ENCODE measurements at regions not wholly inside any gene's neighbourhood (a gene's known extent, or its start where the extent isn't known, plus 50 kb on each side); places are given as distances from the start of the nearest gene placed in this dataset.
"Not testable (repeated sequence)": the region's sequence is repeated elsewhere in the genome, so short reads cannot be mapped to it uniquely, and the experiment has no call there.

DNA sequence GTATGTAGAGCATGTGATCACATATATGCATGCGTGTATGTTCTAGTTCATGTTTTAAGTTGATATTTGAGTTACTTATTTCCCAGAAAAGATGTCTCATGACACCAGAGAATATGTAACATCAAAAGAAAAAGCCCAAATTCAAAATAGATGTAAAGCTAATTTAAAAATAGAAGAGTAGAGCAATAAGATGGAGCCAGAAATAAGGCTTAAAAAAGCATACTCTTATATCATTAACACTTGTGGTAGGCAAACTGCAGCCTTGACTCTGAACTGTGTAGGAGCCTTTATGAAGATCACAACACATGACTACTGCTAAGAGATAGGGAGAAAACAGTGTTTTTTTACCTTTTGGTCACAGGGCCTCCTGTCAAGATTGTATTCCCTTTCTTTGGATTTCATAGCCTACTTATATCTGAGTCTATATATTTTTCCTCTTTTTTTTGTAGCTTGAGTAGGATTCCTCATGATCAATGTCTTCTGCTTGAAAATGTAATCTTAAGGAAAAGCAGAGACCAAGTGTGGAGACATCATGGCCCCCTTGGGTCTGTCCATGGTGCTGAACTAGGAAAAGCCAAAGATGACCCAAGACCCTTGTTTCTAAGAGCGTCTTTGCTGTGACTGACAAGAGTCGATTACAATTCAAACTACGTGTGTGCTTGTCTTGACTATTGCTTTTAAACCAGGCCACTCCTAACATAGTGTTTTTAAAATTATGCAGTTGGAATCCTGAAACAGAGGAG lies 390.4 kb downstream of the SHISA9 start:
- no peak for DNase-seq

DNA sequence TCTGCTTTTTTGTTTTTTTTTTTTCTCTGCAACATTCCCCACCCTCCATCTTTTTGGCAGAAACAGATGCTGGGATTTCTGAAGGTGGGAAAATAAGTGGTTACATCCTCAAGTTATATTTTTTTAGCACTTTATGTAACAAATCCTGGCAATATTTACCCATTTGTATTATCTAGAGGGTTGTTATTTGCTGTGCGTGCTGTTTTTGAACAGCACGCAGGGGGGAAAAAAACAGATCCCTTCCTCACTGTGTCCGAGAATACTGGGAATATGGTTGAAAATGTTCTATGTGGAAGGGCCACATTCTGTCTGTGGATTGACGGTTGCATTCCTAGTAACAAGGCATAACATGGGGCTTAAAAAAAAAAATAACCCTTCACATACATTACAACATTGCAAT lies 394.8 kb downstream of the SHISA9 start:
- DNase-seq: no peak

DNA sequence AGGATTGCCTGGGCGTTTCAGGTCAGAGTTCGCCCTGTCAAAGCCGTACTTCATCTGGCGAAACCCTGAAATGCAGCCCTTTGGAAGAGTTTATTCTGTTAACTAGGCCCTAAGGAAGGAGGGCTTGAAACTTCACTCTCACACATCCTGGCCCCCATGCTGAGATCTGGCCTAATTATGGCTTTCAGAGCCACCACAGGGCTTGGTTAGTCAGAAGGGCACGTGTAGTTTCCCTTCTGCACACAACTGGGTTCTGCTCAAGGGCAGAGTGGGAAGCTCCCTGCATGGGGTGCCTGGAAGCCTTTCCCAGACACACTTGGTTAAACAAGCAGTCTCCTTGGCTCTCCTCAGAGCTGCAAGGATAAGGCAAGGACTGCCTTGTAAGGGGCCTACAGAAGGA lies 397.3 kb downstream of the SHISA9 start:
- DNase-seq: no peak

DNA sequence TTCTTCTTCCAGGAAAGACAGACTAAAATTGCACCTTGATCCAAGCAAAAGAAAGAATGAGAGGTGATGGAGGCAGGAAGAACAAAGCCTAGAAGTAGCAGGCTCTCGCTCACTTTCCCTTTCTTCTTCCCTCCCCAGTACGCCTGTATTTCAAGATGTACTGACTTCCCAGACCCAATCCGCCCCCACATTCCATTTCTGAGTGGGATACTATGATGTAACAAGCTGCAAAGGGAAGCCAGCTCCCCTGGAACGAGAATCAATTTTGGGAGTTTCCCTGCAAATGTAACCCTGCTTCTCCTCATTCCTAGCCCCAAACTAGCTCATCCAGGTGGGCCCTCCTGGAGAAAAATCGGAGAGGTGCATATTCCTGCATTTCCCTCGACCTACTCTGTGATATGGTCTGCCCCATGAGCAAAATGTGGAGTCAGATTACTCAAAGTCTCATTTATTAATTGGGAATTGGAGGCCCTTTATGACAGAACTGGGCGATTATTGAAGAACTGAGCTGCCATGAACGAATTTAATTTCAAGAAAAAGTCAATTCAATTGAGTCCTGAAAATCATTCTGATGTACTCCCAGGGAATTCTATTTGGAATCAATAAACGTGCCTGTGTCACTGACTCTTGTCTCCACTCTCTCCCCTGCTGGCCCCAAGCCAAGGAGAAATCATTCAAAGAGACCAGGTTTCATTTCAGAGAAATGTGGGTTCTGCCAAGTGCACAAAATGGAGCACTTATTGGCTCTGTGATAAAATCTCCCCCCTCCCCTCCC lies 398.9 kb downstream of the SHISA9 start:
- DNase-seq: peak; percentile 42

DNA sequence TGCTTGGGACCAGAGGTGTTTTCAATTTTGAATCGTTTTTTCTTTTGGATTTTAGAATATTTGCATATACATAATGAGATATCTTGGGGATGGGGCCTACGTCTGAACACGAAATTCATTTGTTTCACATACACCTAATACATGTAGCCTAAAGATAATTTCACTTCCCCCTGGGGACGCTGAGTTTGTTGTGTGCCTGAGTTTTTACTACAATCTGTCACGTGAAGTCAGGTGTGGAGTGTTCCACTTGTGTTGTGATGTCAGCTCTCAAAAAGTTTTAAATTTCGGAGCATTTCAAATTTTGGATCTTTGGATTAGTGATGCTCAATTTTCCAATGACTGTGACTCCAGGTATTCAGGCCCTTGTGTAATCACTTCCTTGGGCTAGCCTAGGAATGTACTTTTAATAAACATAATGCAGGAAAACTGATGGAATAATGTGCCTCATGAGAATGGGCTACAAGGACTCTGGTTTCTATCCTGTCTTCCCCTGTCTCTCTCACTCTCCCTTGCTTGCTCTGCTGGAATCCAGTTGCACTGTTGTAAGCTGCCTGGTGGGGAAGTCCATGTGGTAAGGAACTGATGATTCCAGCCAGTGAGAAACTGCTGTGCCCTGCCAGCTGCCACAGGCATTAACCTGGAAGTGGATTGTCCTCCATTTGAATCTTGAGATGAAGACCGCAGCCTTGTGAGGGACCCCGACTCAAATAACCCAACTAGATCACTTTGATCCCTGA lies 403.8 kb downstream of the SHISA9 start:
- no peak for DNase-seq

DNA sequence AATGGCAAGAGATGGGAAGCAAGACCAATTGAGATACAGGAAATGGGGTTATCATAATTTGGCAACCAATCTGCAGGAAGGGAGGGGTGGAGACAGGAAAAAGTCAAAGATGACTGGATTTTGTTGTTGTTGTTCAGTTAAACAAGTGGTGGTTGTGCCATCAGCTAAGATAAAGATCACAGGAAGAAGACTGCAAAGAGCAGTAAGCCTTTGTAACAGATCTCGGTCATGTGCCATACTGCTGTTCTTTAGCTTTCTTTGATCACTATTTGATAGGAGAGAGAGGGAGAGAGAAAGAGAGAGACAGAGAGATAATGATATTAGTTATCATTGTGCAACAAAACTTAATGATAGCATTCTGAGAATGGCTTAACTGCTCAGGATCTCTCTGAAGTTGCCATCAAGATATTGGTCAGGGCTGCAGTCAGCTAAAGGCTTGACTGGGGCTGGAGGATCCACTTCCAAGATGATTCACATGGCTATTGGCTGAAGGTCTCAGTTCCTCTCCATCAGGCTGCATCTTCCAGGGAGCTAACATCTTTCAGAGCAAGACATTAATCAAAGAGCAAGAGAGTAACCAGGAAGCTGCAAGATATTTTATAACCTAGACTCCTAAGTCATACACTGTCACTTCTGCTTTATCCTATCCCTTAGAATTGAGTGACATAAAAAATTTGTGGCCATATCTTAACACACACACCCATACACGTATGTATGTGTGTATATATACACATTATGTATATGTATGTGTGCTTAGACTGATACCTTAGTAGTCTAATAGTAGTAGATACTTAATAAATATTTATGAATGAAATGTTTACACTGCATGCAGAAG lies 405.0 kb downstream of the SHISA9 start:
- DNase-seq: no peak

DNA sequence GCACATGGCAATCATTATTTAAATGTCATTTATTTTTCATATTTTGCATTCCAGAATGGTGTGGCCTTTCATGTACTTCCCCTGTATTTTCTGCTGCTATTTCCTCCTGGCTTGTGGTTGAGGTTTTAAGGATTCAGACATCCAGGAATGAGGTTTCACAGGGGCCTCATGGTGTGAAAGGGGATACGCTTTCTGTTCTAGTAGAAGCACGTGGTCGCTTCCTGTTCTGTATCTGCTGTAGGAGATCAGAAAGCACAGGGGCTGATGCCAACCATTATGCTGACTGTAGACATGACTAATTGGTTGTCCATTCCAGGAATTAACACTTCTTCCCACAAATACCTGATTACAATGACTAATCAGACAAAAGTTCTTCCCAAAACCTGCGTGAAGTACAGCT lies 405.9 kb downstream of the SHISA9 start:
- DNase-seq: peak; percentile 35

DNA sequence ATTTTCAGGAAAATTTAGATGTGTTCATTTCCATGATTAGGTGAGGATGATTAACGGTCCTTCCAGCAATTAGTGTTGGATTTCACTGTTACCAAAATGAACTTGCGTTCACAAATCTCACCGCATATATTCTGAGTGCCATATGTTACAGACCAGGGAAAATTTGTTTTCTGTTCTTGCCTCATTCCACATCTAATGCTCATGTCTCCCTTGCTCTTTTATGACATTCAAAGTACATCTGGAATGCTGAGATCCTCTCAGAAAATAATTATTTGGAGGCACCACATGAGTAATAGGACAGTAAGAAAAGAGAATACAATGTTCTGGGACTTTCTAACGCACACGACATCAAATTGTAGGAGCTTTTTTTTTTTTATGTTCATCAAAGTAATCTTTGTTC lies 406.5 kb downstream of the SHISA9 start:
- DNase-seq: peak; percentile 25

DNA sequence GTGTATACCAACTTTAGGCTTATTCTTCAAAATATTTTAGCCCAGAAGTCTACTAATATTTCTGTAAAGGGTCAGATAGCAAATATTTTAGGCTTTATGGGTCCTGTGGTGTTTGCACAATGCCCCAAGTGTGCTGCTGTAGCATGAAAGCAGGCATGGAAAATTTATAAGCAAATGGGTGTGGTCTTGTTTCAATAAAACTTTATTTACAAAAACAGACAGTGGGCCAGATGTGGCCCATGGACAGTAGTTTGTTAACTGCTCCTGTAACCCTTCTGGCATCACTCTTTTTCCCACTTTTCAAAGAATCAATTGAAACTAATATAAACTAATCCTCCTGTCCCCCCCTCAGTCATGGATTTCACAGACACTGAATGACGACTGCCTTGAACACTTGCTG lies 410.7 kb downstream of the SHISA9 start:
- DNase-seq: no peak

DNA sequence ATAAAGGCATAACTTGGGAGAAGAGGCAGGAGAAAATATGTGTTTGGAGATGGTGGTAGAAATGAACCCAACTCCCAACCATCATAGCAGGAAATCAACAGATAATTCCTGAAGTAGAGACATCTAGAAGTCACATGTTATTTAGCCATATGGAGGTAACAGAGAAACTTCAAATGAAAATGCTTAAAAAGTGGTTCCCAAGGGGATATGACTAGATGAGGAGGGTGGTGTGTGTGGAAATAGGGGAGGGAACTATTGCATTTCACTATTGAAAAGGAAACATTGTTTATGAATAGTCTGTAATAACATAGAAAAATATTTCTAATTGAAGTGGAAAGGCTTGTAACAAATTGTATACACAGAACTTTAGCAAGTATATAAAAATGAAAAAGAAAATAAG lies 412.0 kb downstream of the SHISA9 start:
- peak; percentile 35 for DNase-seq

DNA sequence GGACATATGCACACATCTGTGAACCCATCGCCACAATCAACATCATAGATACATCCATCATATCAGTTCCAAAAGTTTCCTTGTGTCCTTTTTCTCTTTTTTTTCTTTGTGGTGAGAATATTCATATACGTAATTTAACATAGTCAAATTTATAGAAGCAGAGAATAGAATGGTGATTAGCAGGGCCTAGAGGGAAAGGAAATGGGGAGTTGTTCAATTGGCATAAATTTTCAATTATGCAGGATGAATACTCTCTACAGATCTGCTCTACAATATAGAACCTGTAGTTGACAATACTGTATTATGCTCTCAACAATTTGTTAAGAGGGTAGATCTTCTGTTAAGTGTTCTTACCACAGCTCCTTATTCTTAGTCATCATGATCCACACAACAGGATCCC lies 413.2 kb downstream of the SHISA9 start:
- no peak for DNase-seq

DNA sequence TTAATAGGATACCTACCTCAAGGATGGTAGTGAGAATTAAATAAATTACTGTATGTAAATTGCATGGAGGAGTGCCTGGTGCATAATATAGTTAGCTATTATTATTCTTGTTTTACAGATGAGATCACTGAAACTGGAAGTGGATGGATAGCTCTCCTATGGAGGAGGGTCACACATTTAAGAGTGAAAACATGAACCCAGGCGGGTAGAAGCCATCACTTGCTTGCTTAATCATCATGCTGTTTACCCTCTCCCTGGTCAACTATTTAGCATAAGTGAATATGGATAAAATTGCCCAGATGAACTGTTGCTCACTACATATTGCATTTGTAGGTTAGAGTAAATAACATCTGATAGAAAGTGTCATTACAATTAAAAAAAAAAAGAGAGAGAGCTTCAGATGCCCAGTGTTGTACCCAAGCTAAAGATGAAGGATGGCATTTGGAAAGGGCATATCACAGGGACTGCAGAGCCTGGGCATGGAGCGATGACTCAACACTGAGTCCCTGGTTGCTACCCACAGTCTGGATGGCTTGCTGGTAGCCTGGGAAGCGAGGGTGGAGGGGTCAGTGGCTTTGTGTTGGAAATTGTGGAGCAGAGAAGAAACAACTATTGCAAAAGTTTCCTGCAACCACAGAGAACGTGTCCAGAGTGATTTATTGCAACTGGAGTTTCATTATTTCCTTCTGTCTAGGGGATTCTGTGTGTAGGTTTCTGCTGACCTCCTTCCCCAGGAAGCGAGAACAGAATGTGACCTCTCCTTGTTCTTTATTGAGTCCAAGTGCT lies 414.4 kb downstream of the SHISA9 start:
- no peak for DNase-seq

DNA sequence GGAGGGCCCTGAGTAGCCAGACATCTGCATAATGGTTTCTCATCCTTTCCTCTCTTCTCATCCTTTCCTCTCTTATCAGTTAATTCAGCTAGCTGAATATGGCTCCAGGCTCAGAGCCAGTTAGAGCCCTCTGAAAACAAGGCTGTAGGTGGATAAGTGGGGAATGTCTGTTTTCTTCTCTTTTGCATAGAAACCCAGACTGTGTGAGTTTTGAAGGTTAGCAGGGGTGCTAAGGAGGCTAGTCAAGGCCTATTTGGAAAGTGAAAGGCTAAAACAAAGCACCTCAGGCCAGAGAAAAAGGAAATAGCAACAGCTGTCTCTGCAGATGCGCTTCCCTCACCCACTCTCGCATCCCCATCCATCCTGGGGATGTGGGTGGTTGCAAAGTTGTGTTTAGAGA lies 420.9 kb downstream of the SHISA9 start:
- DNase-seq: no peak

DNA sequence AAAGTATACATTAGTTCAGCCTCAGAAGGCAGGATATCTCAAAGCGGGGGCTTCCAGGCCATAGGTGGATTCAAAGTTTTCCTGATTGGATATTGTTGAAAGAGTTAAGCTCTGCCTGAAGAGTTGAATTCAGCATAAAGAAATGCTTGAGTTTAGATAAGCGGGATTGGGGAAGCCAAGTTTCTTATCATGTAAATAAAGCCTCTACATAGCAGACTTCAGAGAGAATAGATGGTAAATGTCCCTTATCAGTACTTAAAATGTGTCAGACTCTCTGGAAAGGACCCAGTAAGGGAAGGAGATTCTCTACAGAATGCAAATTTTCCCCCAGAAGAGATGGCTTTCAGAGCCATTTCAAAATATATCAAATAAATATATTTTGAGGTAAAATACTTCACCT lies 423.5 kb downstream of the SHISA9 start:
- no peak for DNase-seq

DNA sequence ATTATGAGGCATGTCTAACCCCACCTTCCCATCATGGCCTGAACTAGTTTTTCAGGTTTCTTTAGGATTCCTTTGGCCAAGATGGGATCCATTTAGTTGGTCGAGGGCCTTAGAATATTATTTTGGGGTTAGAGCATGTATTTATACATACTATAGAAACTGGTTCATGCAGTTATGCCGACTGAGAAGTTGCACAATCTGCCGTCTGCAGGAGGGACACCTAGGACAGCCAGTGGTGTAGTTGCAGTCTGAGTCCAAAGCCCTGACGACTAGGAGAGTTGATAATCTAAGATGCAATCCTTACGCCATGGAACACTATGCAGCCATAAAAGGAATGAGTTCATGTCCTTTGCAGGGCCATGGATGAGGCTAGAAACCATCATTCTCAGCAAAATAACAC lies 424.0 kb downstream of the SHISA9 start:
- DNase-seq: no peak

DNA sequence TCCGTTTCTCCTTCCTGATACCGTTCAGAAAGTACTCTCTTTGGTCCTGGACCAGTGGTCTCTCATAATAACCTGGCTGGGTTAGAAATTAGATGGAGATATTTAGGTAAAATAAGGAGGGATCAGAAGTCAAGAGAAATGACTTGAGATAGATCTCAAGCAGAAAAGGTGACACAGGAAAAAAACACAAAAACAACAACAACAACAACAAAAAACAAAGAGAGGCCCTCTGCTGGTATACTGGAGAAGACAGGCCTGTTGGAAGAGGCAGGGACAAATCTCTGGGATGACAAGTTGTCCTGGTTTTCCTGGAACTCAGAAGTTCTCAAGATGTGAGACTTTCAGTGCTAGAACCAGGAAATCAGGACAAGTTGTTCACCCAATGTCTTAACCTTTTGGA lies 430.5 kb downstream of the SHISA9 start:
- DNase-seq: no peak

DNA sequence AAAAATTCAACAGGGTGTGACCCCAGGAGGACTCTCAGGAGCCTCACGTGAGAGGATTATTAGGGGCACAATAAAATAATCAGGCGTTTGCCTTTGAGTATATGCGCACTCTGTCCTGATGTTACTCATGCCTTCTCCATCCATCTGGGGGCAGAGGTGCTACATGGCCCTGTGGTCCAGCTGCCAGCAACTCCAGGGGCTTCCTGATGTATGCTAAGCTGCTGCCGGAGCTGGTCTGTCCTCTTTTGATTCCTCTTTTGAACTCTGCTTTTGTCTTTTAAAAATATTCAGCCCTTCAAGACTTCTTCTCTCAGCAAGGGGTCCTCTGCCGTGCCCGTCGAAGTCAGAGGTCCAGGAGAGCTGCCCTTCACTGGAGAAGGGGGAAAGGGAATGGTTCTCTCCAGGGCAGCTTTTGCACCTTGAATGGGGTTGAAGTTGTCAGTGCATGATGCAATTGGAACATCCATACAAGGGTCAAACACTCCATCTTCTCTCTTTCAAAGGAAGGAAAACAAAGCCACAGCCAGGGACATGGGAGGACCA lies 431.4 kb downstream of the SHISA9 start:
- no peak for DNase-seq

DNA sequence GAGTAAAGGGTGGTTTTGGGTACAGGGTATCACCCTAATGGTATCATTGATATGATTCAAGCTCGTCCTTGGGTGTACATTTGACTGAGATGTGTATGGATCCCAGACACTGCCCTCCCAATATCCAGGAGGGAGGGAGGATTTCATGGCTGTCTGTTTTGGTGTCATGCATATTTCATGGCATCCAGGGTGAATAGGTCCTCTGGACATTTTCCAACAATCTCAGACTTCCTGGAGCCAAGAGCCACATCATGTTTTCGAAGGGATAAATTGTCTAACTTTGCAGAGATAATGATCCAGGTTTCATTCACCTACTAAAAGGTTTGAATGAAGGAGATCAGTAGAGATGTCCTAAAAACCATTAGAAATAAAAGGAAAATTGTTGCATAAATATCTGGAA lies 431.9 kb downstream of the SHISA9 start:
- no peak for DNase-seq

DNA sequence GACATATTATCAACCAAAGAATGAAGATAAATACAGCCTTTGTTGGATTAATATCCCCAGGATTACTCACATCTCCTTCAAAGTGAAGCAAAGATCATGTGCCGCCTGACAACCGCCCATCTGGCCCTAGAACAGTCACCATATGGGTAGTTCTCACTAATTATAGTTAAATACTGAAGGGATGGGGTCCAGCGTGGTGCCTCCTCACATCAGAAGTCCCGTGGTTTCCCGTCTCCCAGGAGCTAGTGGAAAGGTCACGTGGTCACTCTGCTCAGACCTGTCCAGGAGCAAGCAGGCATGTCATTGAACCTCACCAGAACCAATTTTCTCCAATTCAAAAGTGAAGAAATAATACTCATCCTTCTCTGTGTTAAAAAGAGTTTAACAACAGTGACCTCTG lies 434.5 kb downstream of the SHISA9 start:
- peak; percentile 59 for DNase-seq

DNA sequence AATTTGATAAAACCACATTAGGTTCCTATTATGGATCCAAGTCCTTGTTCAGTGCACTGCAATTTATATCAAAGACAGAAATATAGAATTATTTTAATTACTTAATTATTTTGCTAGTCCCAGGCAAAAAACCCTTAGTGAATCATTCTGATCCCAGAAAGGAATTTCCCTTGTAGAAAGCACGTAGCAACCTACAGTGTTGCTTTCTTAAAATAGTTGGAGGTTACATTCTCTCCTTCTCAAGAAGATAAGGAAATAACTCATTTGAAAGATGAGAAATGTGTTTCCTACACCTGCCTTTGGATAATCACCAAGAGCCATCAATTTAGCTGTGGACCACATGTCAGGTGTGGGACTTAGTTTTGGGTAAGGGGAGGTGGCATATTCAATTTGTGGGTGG lies 434.9 kb downstream of the SHISA9 start:
- DNase-seq: no peak

DNA sequence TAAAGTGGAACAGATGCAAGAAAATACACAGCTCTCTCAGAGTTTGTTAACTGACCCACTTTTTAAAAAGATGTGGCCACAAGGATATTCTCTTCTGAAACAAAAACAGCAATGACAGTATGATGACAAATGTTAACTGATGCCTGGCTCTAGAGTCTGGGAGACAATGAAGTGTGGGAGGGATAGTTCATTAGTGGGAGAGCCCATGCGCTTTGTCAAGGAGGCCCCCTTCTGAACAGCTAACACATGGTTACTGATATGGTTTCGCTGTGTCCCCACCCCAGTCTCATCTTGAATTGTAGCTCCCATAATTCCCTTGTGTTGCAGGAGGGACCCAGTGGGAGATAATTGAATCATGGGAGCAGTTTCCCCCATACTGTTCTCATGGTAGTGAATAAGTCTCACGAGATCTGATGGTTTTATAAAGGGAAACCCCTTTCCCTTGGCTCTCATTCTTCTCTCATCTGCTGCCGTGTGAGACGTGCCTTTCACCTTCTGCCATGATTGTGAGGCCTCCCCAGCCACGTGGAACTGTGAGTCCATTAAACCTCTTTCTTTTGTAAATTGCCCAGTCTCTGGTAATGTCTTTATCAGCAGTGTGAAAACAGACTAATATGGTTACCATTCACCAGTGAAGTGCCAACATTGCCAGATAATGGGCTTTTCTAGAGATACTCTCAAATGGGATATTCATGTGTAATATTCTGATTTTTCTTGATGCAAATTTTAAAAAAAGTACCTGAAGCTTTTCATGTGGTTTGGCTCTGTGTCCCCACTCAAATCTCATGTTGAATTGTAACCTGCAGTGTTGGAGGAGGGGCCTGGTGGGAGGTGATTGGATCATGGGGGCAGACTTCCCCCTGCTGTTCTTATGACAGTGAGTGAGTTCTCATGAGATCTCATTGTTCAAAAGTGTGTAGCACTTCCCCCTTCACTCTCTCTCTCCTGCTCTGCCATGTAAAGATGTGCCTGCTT lies 435.8 kb downstream of the SHISA9 start:
- DNase-seq: not testable (repeated sequence)
